GM12892 (cell line): ENCODE measurements at regions not wholly inside any gene's neighbourhood (a gene's known extent, or its start where the extent isn't known, plus 50 kb on each side); places are given as distances from the start of the nearest gene placed in this dataset.

Source experiments
- POLR2A ChIP-seq: IDR thresholded peaks from 2 replicates; pipeline ENCODE4 v1.6.1; 2011; ENCODE audit warnings: low read depth, low read length, control low read depth
- POLR2AphosphoS5 ChIP-seq: IDR thresholded peaks from 2 replicates; pipeline ENCODE4 v1.6.1; 2011; ENCODE audit warnings: low read depth, low read length, control low read depth
- TAF1 ChIP-seq: IDR thresholded peaks from 2 replicates; pipeline ENCODE4 v1.6.1; 2011; ENCODE audit warnings: low read depth, mild to moderate bottlenecking, control low read depth, low read length, borderline replicate concordance

GRCh38 chr9:32172256-32172655, 212.2 kb upstream of the ACO1 start:
- TF ChIP-seq POLR2AphosphoS5: no peak
- TF ChIP-seq POLR2A: no peak
- no peak for TF ChIP-seq TAF1
